HepG2 (cell line): ENCODE measurements at regions not wholly inside any gene's neighbourhood (a gene's known extent, or its start where the extent isn't known, plus 50 kb on each side); places are given as distances from the start of the nearest gene placed in this dataset.

Experiments used
- ATAC-seq: fragments of 200-7000 bp; cut with Tn5 transposase; 3 replicates; pipeline ENCODE4 v1.9.1; 2020; ENCODE audit warnings: mild to moderate bottlenecking, moderate library complexity
- BruUV-seq: library from RNA; stranded (reverse); fragments of 400-500 nt; replicated peaks from 2 replicates; lab custom pipeline; 2021; lab: Mats Ljungman, UMichigan
- CTCF ChIA-PET: fragments of 300-600 bp; formaldehyde crosslinking; extraction: SDS; loops from one replicate; lab custom pipeline; 2021; ENCODE audit warnings: low total read pairs, inconsistent platforms, low intra/inter-chr PET ratio; lab: Yijun Ruan, JAX
- POLR2A ChIA-PET: fragments of 350-600 bp; sonication (Branson Sonifier 250); formaldehyde crosslinking; loops from one replicate; lab custom pipeline; 2020; ENCODE audit warnings: antibody characterized with exemption, inconsistent platforms; lab: Yijun Ruan, JAX
- DNase-seq: peaks from one replicate; pipeline ENCODE4 v3.0.0-alpha.2; 2015; ENCODE audit warnings: low spot score
- FAIRE-seq: peaks from 3 replicates; lab custom pipeline; 2011; peaks lifted over from hg19 to GRCh38; lab: Jason Lieb, UNC
- H2AFZ ChIP-seq: one replicate; pipeline ENCODE4 v1.6.1; 2011; ENCODE audit warnings: low read length, inconsistent platforms
- H3K27ac ChIP-seq: fragments of 300-600 bp; 3 replicates; pipeline ENCODE4 v1.8.0; 2011; ENCODE audit warnings: mixed run types, mild to moderate bottlenecking, mixed read lengths, low read length, inconsistent platforms; ENCODE audit not compliant: insufficient read depth; ENCODE audit errors: extremely low read length
- H3K27me3 ChIP-seq, 2 experiments: fragments of 200-600 bp in 1 of 2; 2 replicates in 1 of 2; 3 replicates in 1 of 2; pipeline versions ENCODE4 v1.6.0 to v1.8.0; 2011; ENCODE audit warnings: low read length in 2 of 2, mild to moderate bottlenecking in 2 of 2, moderate library complexity in 2 of 2, inconsistent platforms in 1 of 2; ENCODE audit not compliant: insufficient read depth in 2 of 2, control insufficient read depth in 1 of 2
- H3K36me3 ChIP-seq, 2 experiments: fragments of 200-600 bp in 1 of 2; replicated peaks in 1 of 2; 2 replicates in 1 of 2; 3 replicates in 1 of 2; pipeline versions ENCODE4 v1.5.1 to v1.8.0; 2011; ENCODE audit warnings: low read length in 2 of 2, inconsistent platforms in 1 of 2; ENCODE audit not compliant: insufficient read depth in 2 of 2, control insufficient read depth in 1 of 2
- H3K4me1 ChIP-seq: 2 replicates; pipeline ENCODE4 v1.5.1; 2012; ENCODE audit warnings: low read length, inconsistent platforms; ENCODE audit not compliant: insufficient read depth
- H3K4me2 ChIP-seq: 2 replicates; pipeline ENCODE4 v1.6.0; 2011; ENCODE audit warnings: low read depth, low read length, inconsistent platforms
- H3K4me3 ChIP-seq, 3 experiments: fragments of 200-600 bp in 1 of 3; sonication (generic), shearing (Covaris generic) in 1 of 3; replicated peaks in 1 of 3; 2 replicates each; pipeline ENCODE4 v1.5.1; 2011 to 2016; ENCODE audit warnings: low read length in 3 of 3, inconsistent platforms in 2 of 3, low read depth in 2 of 3, mild to moderate bottlenecking in 2 of 3, control low read depth in 1 of 3, mixed read lengths in 1 of 3; ENCODE audit not compliant: insufficient read depth in 1 of 3
- H3K79me2 ChIP-seq: one replicate; pipeline ENCODE4 v1.6.1; 2011; ENCODE audit warnings: low read length, inconsistent platforms; ENCODE audit not compliant: insufficient read depth
- H3K9ac ChIP-seq: 2 replicates; pipeline ENCODE4 v1.6.0; 2011; ENCODE audit warnings: mild to moderate bottlenecking, low read depth, low read length, inconsistent platforms; ENCODE audit not compliant: insufficient read depth
- H3K9me3 ChIP-seq: 2 replicates; pipeline ENCODE4 v1.5.1; 2012; ENCODE audit warnings: mild to moderate bottlenecking, low read length
- H4K20me1 ChIP-seq: 2 replicates; pipeline ENCODE4 v1.6.0; 2011; ENCODE audit warnings: inconsistent platforms, mild to moderate bottlenecking, low read length, moderate library complexity; ENCODE audit not compliant: insufficient read depth
- DNMT1 ChIP-seq: sonication (generic); formaldehyde crosslinking; IDR thresholded peaks from 2 replicates; pipeline ENCODE4 v1.5.1; 2020; ENCODE audit warnings: mild to moderate bottlenecking, missing genetic modification reagents
- HDAC6 ChIP-seq: fragments of 200-600 bp; sonication (generic); IDR thresholded peaks from 2 replicates; pipeline ENCODE4 v1.7.0; 2017; ENCODE audit warnings: mild to moderate bottlenecking, antibody characterized with exemption, low read length, low read depth
- HNRNPH1 ChIP-seq: fragments of 200-400 bp; formaldehyde crosslinking; optimal IDR thresholded peaks from 2 replicates; pipeline ENCODE3; 2017; ENCODE audit warnings: mild to moderate bottlenecking, low read depth, low read length
- HOXA3 ChIP-seq: sonication (generic); formaldehyde crosslinking; IDR thresholded peaks from 2 replicates; pipeline ENCODE4 v1.5.0; 2020; ENCODE audit warnings: missing genetic modification reagents
- NBN ChIP-seq: fragments of 450-650 bp; conservative IDR thresholded peaks from 2 replicates; pipeline ENCODE4 v1.6.1; 2017
- RFXANK ChIP-seq: IDR thresholded peaks from 2 replicates; pipeline ENCODE4 v1.6.1; 2016
- SCMH1 ChIP-seq: sonication (generic); formaldehyde crosslinking; IDR thresholded peaks from 2 replicates; pipeline ENCODE4 v1.9.0; 2021; ENCODE audit warnings: missing genetic modification reagents, mild to moderate bottlenecking, borderline replicate concordance
- TCF7 ChIP-seq: sonication (generic); IDR thresholded peaks from 2 replicates; pipeline ENCODE4 v1.6.1; 2016; ENCODE audit warnings: antibody characterized with exemption, low read depth
- YEATS2 ChIP-seq: sonication (generic); formaldehyde crosslinking; IDR thresholded peaks from 2 replicates; pipeline ENCODE4 v1.4.0; 2020; ENCODE audit warnings: missing genetic modification reagents, borderline replicate concordance
- ZFP37 ChIP-seq: sonication (generic); formaldehyde crosslinking; IDR thresholded peaks from 2 replicates; pipeline ENCODE4 v1.4.0; 2020; ENCODE audit warnings: missing genetic modification reagents, borderline replicate concordance
- ZNF180 ChIP-seq: sonication (generic); formaldehyde crosslinking; IDR thresholded peaks from 2 replicates; pipeline ENCODE4 v1.4.0; 2020; ENCODE audit warnings: low read depth, missing genetic modification reagents, borderline replicate concordance
- ZNF282 ChIP-seq: fragments of 450-650 bp; IDR thresholded peaks from 2 replicates; pipeline ENCODE4 v1.6.1; 2018; ENCODE audit not compliant: partially characterized antibody
- ZNF34 ChIP-seq: sonication (generic); formaldehyde crosslinking; IDR thresholded peaks from 2 replicates; pipeline ENCODE4 v1.4.0; 2020; ENCODE audit warnings: mild to moderate bottlenecking, missing genetic modification reagents, borderline replicate concordance
- ZNF564 ChIP-seq: sonication (generic); formaldehyde crosslinking; IDR thresholded peaks from 2 replicates; pipeline ENCODE4 v1.8.1; 2023; ENCODE audit warnings: mild to moderate bottlenecking, missing genetic modification reagents
- ZNF572 ChIP-seq: sonication (generic); formaldehyde crosslinking; IDR thresholded peaks from 2 replicates; pipeline ENCODE4 v1.5.1; 2020; ENCODE audit warnings: mild to moderate bottlenecking, missing genetic modification reagents
- WGBS: methylation state at CpG from one replicate; pipeline ENCODE4 v1.1.6; 2017; ENCODE audit warnings: low lambda C conversion rate; 5-methylcytosine and 5-hydroxymethylcytosine counted together
- in situ Hi-C: cut with HindIII; loops from 2 replicates; pipeline ENCODE4 v1.10.0; 2017; ENCODE audit warnings: low pct_unique_long_range_greater_than_20kb; ENCODE audit not compliant: extremely low pct_ligation_motif_present
- intact Hi-C: fragments of 100-400 bp; cut with micrococcal nuclease; formaldehyde crosslinking; loops from one replicate; pipeline ENCODE4 v1.10.0; 2022; ENCODE audit not compliant: unreplicated experiment
- TF ChIP-seq, protein P1 (sequence below): sonication (generic); formaldehyde crosslinking; IDR thresholded peaks from 2 replicates; pipeline ENCODE4 v1.8.0; 2022; ENCODE audit warnings: missing genetic modification reagents, low read depth, mild to moderate bottlenecking, borderline replicate concordance
- TF ChIP-seq, protein P2 (sequence below): conservative IDR thresholded peaks from 2 replicates; pipeline ENCODE4 v1.6.1; 2018; ENCODE audit warnings: missing genetic modification reagents
- TF ChIP-seq, protein P3 (sequence below): sonication (generic); formaldehyde crosslinking; conservative IDR thresholded peaks from 2 replicates; pipeline ENCODE4 v1.5.0; 2020; ENCODE audit warnings: missing genetic modification reagents
- TF ChIP-seq, protein P4 (sequence below): sonication (generic); formaldehyde crosslinking; IDR thresholded peaks from 2 replicates; pipeline ENCODE4 v1.4.0; 2020; ENCODE audit warnings: missing genetic modification reagents, mild to moderate bottlenecking, borderline replicate concordance

DNA sequence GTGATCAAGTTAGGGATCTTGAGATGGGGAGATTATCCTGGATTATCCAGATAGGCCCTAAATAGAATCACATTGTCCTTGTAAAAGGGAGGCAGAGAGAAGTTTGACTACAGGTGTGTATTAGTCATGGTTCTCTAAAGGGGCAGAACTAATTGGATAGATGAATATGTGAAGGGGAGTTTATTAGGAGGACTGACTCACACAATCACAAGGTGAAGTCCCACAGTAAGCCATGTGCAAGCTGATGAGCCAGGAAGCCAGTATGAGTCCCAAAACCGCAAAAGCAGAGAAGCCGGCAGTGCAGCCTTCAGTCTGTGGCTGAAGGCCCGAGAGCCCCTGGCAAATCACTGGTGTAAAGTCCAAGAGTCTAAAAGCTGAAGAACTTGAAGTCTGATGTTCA is 275.8 kb downstream of the KCNS3 start:
- Histone ChIP-seq H2AFZ (no peak overlapping the region), H3K4me3 (no peak overlapping the region), H3K79me2 (no peaks in the 10 kb centered on the region), H3K36me3 (no peaks in the 10 kb centered on the region), H3K4me1 (no peaks in the 10 kb centered on the region), H3K9ac (no peak overlapping the region), H3K9me3 (no peaks in the 10 kb centered on the region), H3K27me3 (no peaks in the 10 kb centered on the region), H3K27ac (no peak overlapping the region), H3K4me2 (no peak overlapping the region), H4K20me1 (no peaks in the 10 kb centered on the region)
- intact Hi-C loops = no loop called here
- ATAC-seq (no peak), FAIRE-seq (no peak), DNase-seq (no peak)
- CTCF ChIA-PET = no interaction called here
- in situ Hi-C loops = loop anchor here (5.0 kb wide), 1 partner anchor 302 kb away; no protein-coding TSS in a partner anchor
- 20% methylated on average over 3 of the region's 3 CpGs for WGBS
- TF ChIP-seq ZNF34 = no peak
- TF ChIP-seq ZNF564 = no peak
- TF ChIP-seq ZNF180 = no peak
- TF ChIP-seq ZNF282 = no peak
- TF ChIP-seq SCMH1 = no peak
- TF ChIP-seq, protein P1, sequence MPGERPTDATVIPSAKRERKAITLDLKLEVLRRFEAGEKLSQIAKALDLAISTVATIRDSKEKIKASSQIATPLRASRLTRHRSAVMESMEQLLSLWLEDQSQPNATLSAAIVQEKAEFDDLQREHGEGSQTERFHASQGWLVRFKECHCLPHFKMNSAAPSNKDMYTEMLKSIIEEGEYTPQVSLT (CRISPR knock-in tag) = no peak
- no peak for TF ChIP-seq HNRNPH1
- TF ChIP-seq ZFP37 (CRISPR knock-in tag) = no peak
- no peak for TF ChIP-seq DNMT1 (CRISPR knock-in tag)
- TF ChIP-seq, protein P2, sequence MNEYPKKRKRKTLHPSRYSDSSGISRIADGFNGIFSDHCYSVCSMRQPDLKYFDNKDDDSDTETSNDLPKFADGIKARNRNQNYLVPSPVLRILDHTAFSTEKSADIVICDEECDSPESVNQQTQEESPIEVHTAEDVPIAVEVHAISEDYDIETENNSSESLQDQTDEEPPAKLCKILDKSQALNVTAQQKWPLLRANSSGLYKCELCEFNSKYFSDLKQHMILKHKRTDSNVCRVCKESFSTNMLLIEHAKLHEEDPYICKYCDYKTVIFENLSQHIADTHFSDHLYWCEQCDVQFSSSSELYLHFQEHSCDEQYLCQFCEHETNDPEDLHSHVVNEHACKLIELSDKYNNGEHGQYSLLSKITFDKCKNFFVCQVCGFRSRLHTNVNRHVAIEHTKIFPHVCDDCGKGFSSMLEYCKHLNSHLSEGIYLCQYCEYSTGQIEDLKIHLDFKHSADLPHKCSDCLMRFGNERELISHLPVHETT = no peak
- TF ChIP-seq RFXANK (CRISPR knock-in tag) = no peak
- no peak for TF ChIP-seq YEATS2 (CRISPR knock-in tag)
- TF ChIP-seq NBN = no peak
- no peak for TF ChIP-seq HDAC6
- TF ChIP-seq, protein P3, sequence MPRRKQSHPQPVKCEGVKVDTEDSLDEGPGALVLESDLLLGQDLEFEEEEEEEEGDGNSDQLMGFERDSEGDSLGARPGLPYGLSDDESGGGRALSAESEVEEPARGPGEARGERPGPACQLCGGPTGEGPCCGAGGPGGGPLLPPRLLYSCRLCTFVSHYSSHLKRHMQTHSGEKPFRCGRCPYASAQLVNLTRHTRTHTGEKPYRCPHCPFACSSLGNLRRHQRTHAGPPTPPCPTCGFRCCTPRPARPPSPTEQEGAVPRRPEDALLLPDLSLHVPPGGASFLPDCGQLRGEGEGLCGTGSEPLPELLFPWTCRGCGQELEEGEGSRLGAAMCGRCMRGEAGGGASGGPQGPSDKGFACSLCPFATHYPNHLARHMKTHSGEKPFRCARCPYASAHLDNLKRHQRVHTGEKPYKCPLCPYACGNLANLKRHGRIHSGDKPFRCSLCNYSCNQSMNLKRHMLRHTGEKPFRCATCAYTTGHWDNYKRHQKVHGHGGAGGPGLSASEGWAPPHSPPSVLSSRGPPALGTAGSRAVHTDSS (CRISPR knock-in tag) = no peak
- TF ChIP-seq, protein P4, sequence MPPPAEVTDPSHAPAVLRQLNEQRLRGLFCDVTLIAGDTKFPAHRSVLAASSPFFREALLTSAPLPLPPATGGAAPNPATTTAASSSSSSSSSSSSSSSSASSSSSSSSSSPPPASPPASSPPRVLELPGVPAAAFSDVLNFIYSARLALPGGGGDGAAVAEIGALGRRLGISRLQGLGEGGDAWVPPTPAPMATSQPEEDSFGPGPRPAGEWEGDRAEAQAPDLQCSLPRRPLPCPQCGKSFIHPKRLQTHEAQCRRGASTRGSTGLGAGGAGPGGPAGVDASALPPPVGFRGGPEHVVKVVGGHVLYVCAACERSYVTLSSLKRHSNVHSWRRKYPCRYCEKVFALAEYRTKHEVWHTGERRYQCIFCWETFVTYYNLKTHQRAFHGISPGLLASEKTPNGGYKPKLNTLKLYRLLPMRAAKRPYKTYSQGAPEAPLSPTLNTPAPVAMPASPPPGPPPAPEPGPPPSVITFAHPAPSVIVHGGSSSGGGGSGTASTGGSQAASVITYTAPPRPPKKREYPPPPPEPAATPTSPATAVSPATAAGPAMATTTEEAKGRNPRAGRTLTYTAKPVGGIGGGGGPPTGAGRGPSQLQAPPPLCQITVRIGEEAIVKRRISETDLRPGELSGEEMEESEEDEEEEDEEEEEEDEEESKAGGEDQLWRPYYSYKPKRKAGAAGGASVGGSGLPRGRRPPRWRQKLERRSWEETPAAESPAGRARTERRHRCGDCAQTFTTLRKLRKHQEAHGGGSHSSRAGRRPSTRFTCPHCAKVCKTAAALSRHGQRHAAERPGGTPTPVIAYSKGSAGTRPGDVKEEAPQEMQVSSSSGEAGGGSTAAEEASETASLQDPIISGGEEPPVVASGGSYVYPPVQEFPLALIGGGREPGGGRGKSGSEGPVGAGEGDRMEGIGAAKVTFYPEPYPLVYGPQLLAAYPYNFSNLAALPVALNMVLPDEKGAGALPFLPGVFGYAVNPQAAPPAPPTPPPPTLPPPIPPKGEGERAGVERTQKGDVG (CRISPR knock-in tag) = no peak
- no peak for TF ChIP-seq ZNF572 (CRISPR knock-in tag)
- no peak for TF ChIP-seq HOXA3 (CRISPR knock-in tag)
- no peak for TF ChIP-seq TCF7
- POLR2A ChIA-PET = no interaction called here
- BruUV-seq = no TSS peak
